HL-60 (cell line): ENCODE measurements at regions not wholly inside any gene's neighbourhood (a gene's known extent, or its start where the extent isn't known, plus 50 kb on each side); places are given as distances from the start of the nearest gene placed in this dataset.

Experiments
- CTCF ChIP-seq: IDR thresholded peaks from one replicate; pipeline ENCODE4 v1.5.1; 2011; ENCODE audit warnings: low read length, control low read depth, inconsistent platforms; ENCODE audit not compliant: insufficient read depth
- GABPA ChIP-seq: IDR thresholded peaks from 2 replicates; pipeline ENCODE4 v1.6.1; 2012; ENCODE audit warnings: low read depth
- POLR2AphosphoS5 ChIP-seq: IDR thresholded peaks from 2 replicates; pipeline ENCODE4 v1.6.1; 2012; ENCODE audit warnings: low read depth
- REST ChIP-seq: IDR thresholded peaks from 2 replicates; pipeline ENCODE4 v1.6.1; 2012; ENCODE audit warnings: low read depth; ENCODE audit not compliant: insufficient replicate concordance
- SPI1 ChIP-seq: IDR thresholded peaks from 2 replicates; pipeline ENCODE4 v1.6.1; 2012; ENCODE audit warnings: low read depth, mild to moderate bottlenecking, borderline replicate concordance

GRCh38 chr9:17936365-17936764 lies 357.5 kb downstream of the SH3GL2 start:
- no peak for TF ChIP-seq CTCF
- TF ChIP-seq POLR2AphosphoS5 = no peak
- no peak for TF ChIP-seq GABPA
- TF ChIP-seq REST = no peak
- no peak for TF ChIP-seq SPI1
